OCI-LY3 (cell line): ENCODE measurements at regions not wholly inside any gene's neighbourhood (a gene's known extent, or its start where the extent isn't known, plus 50 kb on each side); places are given as distances from the start of the nearest gene placed in this dataset.

Experiments
- CTCF ChIP-seq: fragments of 200-600, 300-600 bp; sonication (generic); IDR thresholded peaks from 2 replicates; pipeline ENCODE4 v1.5.1; 2014; ENCODE audit warnings: antibody characterized with exemption, low read length, low read depth
- EZH2phosphoT487 ChIP-seq: fragments of 200-600 bp; shearing (Covaris generic); IDR thresholded peaks from 2 replicates; pipeline ENCODE4 v1.6.1; 2018; ENCODE audit warnings: antibody characterized with exemption, mixed run types, low read depth

GRCh38 chr9:118975736-118976135 is 393.5 kb downstream of the BRINP1 start:
- TF ChIP-seq CTCF = no peak
- TF ChIP-seq EZH2phosphoT487 = no peak
